Limb (tissue), 2 donors: ENCODE measurements at regions not wholly inside any gene's neighbourhood (a gene's known extent, or its start where the extent isn't known, plus 50 kb on each side); places are given as distances from the start of the nearest gene placed in this dataset.
"Not testable (repeated sequence)": the region's sequence is repeated elsewhere in the genome, so short reads cannot be mapped to it uniquely, and the experiment has no call there.

Experiments
- DNase-seq, 2 donors: peaks; one replicate each; pipeline ENCODE4 v3.0.0-alpha.2; 2016; ENCODE audit errors: extremely low spot score in 2 of 2

- DNase-seq = no peak
These were observed 485.2 kb upstream of the SALL3 start for GRCh38 chr18:78494204-78495085.

- no peak for DNase-seq
These were observed 484.1 kb upstream of the SALL3 start for GRCh38 chr18:78495550-78495949.

- DNase-seq = no peak
These were observed 483.5 kb upstream of the SALL3 start for GRCh38 chr18:78496079-78496478.

GRCh38 chr18:78497641-78498040 is 482.0 kb upstream of the SALL3 start:
- DNase-seq = no peak

GRCh38 chr18:78499586-78499985 is 480.0 kb upstream of the SALL3 start:
- DNase-seq = no peak

GRCh38 chr18:78501251-78501650 is 478.4 kb upstream of the SALL3 start:
- no peak for DNase-seq

GRCh38 chr18:78503129-78503528 is 476.5 kb upstream of the SALL3 start:
- peak in 1 of 2 donors; percentile 18 for DNase-seq

GRCh38 chr18:78505851-78506461 is 473.7 kb upstream of the SALL3 start:
- DNase-seq = peak in 1 of 2 donors; percentile 77

GRCh38 chr18:78507217-78507616 is 472.4 kb upstream of the SALL3 start:
- DNase-seq = peak in 1 of 2 donors; percentile 30

GRCh38 chr18:78508228-78508824 is 471.3 kb upstream of the SALL3 start:
- DNase-seq = not testable (repeated sequence)

GRCh38 chr18:78510091-78510490 is 469.5 kb upstream of the SALL3 start:
- no peak for DNase-seq

GRCh38 chr18:78510636-78511035 is 469.0 kb upstream of the SALL3 start:
- DNase-seq = no peak

- no peak for DNase-seq
These were observed 467.7 kb upstream of the SALL3 start for GRCh38 chr18:78511666-78512601.

GRCh38 chr18:78514910-78515670 is 464.5 kb upstream of the SALL3 start:
- no peak for DNase-seq

GRCh38 chr18:78517328-78517727 is 462.3 kb upstream of the SALL3 start:
- no peak for DNase-seq

- DNase-seq = no peak
These were observed 461.6 kb upstream of the SALL3 start for GRCh38 chr18:78517973-78518372.

- DNase-seq = no peak
These were observed 460.8 kb upstream of the SALL3 start for GRCh38 chr18:78518805-78519204.

GRCh38 chr18:78519394-78520062 is 460.1 kb upstream of the SALL3 start:
- no peak for DNase-seq

GRCh38 chr18:78521136-78521535 is 458.5 kb upstream of the SALL3 start:
- DNase-seq = no peak

- DNase-seq = no peak
These were observed 457.9 kb upstream of the SALL3 start for GRCh38 chr18:78521744-78522143.
